ENCODE measurements at regions not wholly inside any gene's neighbourhood (a gene's known extent, or its start where the extent isn't known, plus 50 kb on each side); places are given as distances from the start of the nearest gene placed in this dataset.

- no peak for DNase-seq (ENCODE audit: low spot score in 2 of 2)
- WGBS, 2 donors: 76 to 84% methylated on average over 9 of the region's 9 CpGs
- TF ChIP-seq POLR2A (IDR thresholded peaks at IDR 0.05): no peak
- TF ChIP-seq, protein P1, sequence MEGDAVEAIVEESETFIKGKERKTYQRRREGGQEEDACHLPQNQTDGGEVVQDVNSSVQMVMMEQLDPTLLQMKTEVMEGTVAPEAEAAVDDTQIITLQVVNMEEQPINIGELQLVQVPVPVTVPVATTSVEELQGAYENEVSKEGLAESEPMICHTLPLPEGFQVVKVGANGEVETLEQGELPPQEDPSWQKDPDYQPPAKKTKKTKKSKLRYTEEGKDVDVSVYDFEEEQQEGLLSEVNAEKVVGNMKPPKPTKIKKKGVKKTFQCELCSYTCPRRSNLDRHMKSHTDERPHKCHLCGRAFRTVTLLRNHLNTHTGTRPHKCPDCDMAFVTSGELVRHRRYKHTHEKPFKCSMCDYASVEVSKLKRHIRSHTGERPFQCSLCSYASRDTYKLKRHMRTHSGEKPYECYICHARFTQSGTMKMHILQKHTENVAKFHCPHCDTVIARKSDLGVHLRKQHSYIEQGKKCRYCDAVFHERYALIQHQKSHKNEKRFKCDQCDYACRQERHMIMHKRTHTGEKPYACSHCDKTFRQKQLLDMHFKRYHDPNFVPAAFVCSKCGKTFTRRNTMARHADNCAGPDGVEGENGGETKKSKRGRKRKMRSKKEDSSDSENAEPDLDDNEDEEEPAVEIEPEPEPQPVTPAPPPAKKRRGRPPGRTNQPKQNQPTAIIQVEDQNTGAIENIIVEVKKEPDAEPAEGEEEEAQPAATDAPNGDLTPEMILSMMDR (IDR thresholded peaks at IDR 0.05): no peak
These were observed 487.3 kb upstream of the CDH4 start for GRCh38 chr20:60764771-60765170.

GRCh38 chr20:60765821-60766403 lies 486.1 kb upstream of the CDH4 start:
- no peak for TF ChIP-seq POLR2A (IDR thresholded peaks at IDR 0.05)
- TF ChIP-seq, protein P1 (IDR thresholded peaks at IDR 0.05): no peak
- intact Hi-C loops (cut with DNase I; ENCODE audit: low total_unique reads): no loop called here
- DNase-seq (ENCODE audit: low spot score in 2 of 2): no peak
- WGBS, 2 donors: 65 to 73% methylated on average over 9 to 10 of the region's 10 CpGs
- H3K4me3 ChIP-seq (ENCODE audit: low read depth, poor library complexity, severe bottlenecking): no peak overlapping the region

More at GRCh38 chr20:60764771-60765170, 487.3 kb upstream of the CDH4 start:
- H3K4me3 ChIP-seq (ENCODE audit: low read depth, poor library complexity, severe bottlenecking): no peak overlapping the region
- intact Hi-C loops (cut with DNase I; ENCODE audit: low total_unique reads): no loop called here

DNA sequence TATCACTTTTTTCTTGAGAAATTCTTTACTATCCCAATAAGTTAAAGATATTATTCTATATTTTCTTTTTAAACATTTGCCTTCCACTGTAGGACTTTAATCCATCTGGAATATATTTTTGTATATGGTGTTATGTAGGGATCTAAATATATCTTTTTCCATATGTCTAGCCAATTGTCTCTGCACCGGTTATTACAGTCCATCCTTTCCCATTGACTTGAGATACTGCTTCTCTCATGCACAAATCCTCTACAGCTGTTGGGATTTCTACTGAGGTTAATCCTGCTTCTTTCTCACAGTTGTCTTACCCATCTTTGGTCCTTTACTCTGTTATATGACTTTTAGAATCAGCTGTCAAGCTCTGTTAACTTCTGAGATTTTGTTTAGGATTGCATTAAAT lies 483.8 kb upstream of the CDH4 start:
- H3K4me3 ChIP-seq (ENCODE audit: low read depth, poor library complexity, severe bottlenecking): no peak overlapping the region
- WGBS, 2 donors: 68 to 70% methylated on average over 1 of the region's 1 CpG
- no peak for DNase-seq (ENCODE audit: low spot score in 2 of 2)
- no peak for TF ChIP-seq POLR2A (IDR thresholded peaks at IDR 0.05)
- TF ChIP-seq, protein P1 (IDR thresholded peaks at IDR 0.05): no peak
- intact Hi-C loops (cut with DNase I; ENCODE audit: low total_unique reads): no loop called here

DNA sequence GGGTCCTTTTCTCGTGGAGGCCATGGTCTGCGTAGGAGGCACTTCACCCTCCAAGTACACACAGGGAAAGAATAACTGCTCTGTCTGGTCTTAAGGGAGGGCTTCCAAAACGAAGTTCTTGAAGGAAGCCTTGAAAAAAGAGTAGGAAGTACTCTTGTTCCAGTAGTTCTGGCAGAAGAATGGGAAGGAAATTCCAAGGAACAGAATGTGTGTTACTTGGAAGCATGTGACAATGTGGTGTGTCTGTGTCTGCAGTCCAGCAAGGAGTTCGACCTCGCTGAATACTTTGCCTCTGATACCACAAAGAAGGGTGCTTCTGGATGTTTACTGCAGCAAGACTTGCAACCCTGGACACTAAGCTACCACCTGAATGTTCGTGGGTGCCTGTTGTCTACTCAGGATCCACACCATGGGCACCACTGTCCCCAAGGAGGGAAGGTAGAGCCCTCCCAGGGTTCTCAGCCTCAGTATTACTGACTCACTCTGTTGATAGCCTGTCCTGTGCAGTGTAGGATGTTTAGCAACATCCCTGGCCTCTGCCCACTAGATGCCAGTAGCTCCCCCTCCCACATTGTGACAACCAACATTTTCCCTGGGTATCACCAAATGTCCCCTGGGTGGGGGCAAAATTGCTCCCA lies 471.6 kb upstream of the CDH4 start:
- intact Hi-C loops (cut with DNase I; ENCODE audit: low total_unique reads): no loop called here
- no peak for TF ChIP-seq POLR2A (IDR thresholded peaks at IDR 0.05)
- TF ChIP-seq, protein P1 (IDR thresholded peaks at IDR 0.05): no peak
- no peak overlapping the region for H3K4me3 ChIP-seq (ENCODE audit: low read depth, poor library complexity, severe bottlenecking)
- DNase-seq (ENCODE audit: low spot score in 2 of 2): no peak
- 54 to 56% methylated on average over 6 of the region's 6 CpGs for WGBS, 2 donors

DNA sequence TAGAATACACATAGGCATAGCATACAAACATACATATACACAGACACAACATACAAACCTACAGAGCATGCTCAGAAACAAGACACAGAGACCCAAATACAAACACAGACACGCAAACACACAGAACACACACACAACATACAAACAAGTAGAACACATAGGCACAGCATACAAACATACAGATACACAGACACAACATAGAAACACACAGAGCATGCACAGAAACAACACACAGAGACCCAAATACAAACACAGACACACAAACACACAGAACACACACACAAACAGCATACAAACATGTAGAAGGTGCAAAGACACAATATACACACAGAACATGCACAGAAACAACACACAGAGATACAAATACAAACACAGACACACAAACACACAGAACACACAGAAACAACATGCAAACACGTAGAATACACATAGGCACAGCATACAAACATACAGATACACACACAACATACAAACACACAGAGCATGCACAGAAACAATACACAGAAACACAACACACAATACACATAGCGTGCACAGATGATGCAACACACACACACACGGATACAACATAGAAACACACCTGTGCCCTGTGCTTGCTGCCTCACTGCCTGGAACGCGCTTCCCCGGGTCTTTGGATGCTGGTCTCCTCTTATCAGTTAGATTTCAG lies 469.0 kb upstream of the CDH4 start:
- H3K4me3 ChIP-seq (ENCODE audit: low read depth, poor library complexity, severe bottlenecking): no peak overlapping the region
- intact Hi-C loops (cut with DNase I; ENCODE audit: low total_unique reads): no loop called here
- no peak for TF ChIP-seq POLR2A (IDR thresholded peaks at IDR 0.05)
- TF ChIP-seq, protein P1 (IDR thresholded peaks at IDR 0.05): no peak
- DNase-seq (ENCODE audit: low spot score in 2 of 2): no peak
- WGBS, 2 donors: 88 to 91% methylated on average over 7 of the region's 7 CpGs

All from lower leg skin (tissue), 4 donors.